ENCODE measurements at regions not wholly inside any gene's neighbourhood (a gene's known extent, or its start where the extent isn't known, plus 50 kb on each side); places are given as distances from the start of the nearest gene placed in this dataset.

GRCh38 chr6:139538366-139538765, 163.9 kb upstream of the CITED2 start:
- TF ChIP-seq CTCF (IDR thresholded peaks at IDR 0.05) (no peak), POLR2A (IDR thresholded peaks at IDR 0.05) (no peak)
